ENCODE measurements at regions not wholly inside any gene's neighbourhood (a gene's known extent, or its start where the extent isn't known, plus 50 kb on each side); places are given as distances from the start of the nearest gene placed in this dataset.

GRCh38 chr16:9645911-9646310 is 536.3 kb downstream of the GRIN2A start:
- Histone ChIP-seq H3K9me3 (replicated peaks in 1 of 2; ENCODE audit: control insufficient read depth in 2 of 2, insufficient read depth in 1 of 2, low read depth in 1 of 2, low read length in 2 of 2) (no peaks in the 10 kb centered on the region), H2AFZ (ENCODE audit: low read length) (no peak overlapping the region), H3K18ac (ENCODE audit: low read length) (no peak overlapping the region), H3K36me3 (replicated peaks in 1 of 2; ENCODE audit: control insufficient read depth in 2 of 2, insufficient read depth in 2 of 2, low read length in 2 of 2) (no peaks in the 10 kb centered on the region), H3K4me2 (ENCODE audit: insufficient read depth, low read length, poor library complexity, severe bottlenecking) (no peak overlapping the region), H2BK5ac (ENCODE audit: low read length) (no peak overlapping the region), H3K4me3 (ENCODE audit: low read length in 2 of 2) (no peak overlapping the region), H2AK5ac (ENCODE audit: low read depth, low read length) (no peak overlapping the region), H4K91ac (ENCODE audit: low read depth, low read length, poor library complexity) (no peak overlapping the region), H2BK120ac (ENCODE audit: low read depth, low read length) (no peak overlapping the region), H3K4me1 (ENCODE audit: control insufficient read depth in 2 of 2, insufficient read depth in 1 of 2, low read depth in 1 of 2, low read length in 2 of 2) (peaks cover 0 to 1% of the 10 kb centered on the region in 2 donors), H3K4ac (ENCODE audit: low read length) (no peak overlapping the region), H3K27me3 (ENCODE audit: control insufficient read depth in 3 of 3, insufficient read depth in 3 of 3, low read depth in 1 of 3, low read length in 3 of 3) (no peaks in the 10 kb centered on the region), H3K14ac (ENCODE audit: low read length) (no peak overlapping the region), H3K9ac (ENCODE audit: low read depth, low read length, poor library complexity) (no peak overlapping the region), H4K8ac (ENCODE audit: low read depth, low read length) (no peak overlapping the region), H2BK15ac (ENCODE audit: low read length) (no peak overlapping the region), H2BK12ac (ENCODE audit: low read length) (no peak overlapping the region), H3K27ac (replicated peaks; ENCODE audit: low read length) (no peak overlapping the region), H3K79me1 (ENCODE audit: low read depth, low read length) (no peaks in the 10 kb centered on the region), H3K23ac (ENCODE audit: low read depth, low read length, poor library complexity) (no peak overlapping the region)
- WGBS, 2 donors (ENCODE audit: extremely low coverage in 2 of 2, insufficient read length in 2 of 2, insufficient replicate concordance in 1 of 2), result no CpG with 5 or more reads among the region's 3 CpGs
- DNase-seq (ENCODE audit: low spot score), result no peak

GRCh38 chr16:9647981-9648701 is 534.1 kb downstream of the GRIN2A start:
- Histone ChIP-seq H4K8ac (ENCODE audit: low read depth, low read length) (no peak overlapping the region), H3K9ac (ENCODE audit: low read depth, low read length, poor library complexity) (no peak overlapping the region), H4K91ac (ENCODE audit: low read depth, low read length, poor library complexity) (no peak overlapping the region), H3K18ac (ENCODE audit: low read length) (no peak overlapping the region), H3K79me1 (ENCODE audit: low read depth, low read length) (no peaks in the 10 kb centered on the region), H2BK5ac (ENCODE audit: low read length) (no peak overlapping the region), H3K4me1 (ENCODE audit: control insufficient read depth in 2 of 2, insufficient read depth in 1 of 2, low read depth in 1 of 2, low read length in 2 of 2) (peaks cover 0 to 1% of the 10 kb centered on the region in 2 donors), H3K14ac (ENCODE audit: low read length) (peak overlapping the region; percentile 48), H3K4me2 (ENCODE audit: insufficient read depth, low read length, poor library complexity, severe bottlenecking) (no peak overlapping the region), H2BK12ac (ENCODE audit: low read length) (no peak overlapping the region), H3K23ac (ENCODE audit: low read depth, low read length, poor library complexity) (no peak overlapping the region), H2BK120ac (ENCODE audit: low read depth, low read length) (no peak overlapping the region), H3K27me3 (ENCODE audit: control insufficient read depth in 3 of 3, insufficient read depth in 3 of 3, low read depth in 1 of 3, low read length in 3 of 3) (no peaks in the 10 kb centered on the region), H3K36me3 (replicated peaks in 1 of 2; ENCODE audit: control insufficient read depth in 2 of 2, insufficient read depth in 2 of 2, low read length in 2 of 2) (no peaks in the 10 kb centered on the region), H2AK5ac (ENCODE audit: low read depth, low read length) (peak overlapping the region; percentile 27), H3K9me3 (replicated peaks in 1 of 2; ENCODE audit: control insufficient read depth in 2 of 2, insufficient read depth in 1 of 2, low read depth in 1 of 2, low read length in 2 of 2) (no peaks in the 10 kb centered on the region), H2AFZ (ENCODE audit: low read length) (no peak overlapping the region), H3K27ac (replicated peaks; ENCODE audit: low read length) (no peak overlapping the region), H3K4ac (ENCODE audit: low read length) (no peak overlapping the region), H3K4me3 (ENCODE audit: low read length in 2 of 2) (no peak overlapping the region), H2BK15ac (ENCODE audit: low read length) (no peak overlapping the region)
- WGBS, 2 donors (ENCODE audit: extremely low coverage in 2 of 2, insufficient read length in 2 of 2, insufficient replicate concordance in 1 of 2), result no CpG with 5 or more reads among the region's 7 CpGs
- DNase-seq (ENCODE audit: low spot score), result peak; percentile 21

DNA sequence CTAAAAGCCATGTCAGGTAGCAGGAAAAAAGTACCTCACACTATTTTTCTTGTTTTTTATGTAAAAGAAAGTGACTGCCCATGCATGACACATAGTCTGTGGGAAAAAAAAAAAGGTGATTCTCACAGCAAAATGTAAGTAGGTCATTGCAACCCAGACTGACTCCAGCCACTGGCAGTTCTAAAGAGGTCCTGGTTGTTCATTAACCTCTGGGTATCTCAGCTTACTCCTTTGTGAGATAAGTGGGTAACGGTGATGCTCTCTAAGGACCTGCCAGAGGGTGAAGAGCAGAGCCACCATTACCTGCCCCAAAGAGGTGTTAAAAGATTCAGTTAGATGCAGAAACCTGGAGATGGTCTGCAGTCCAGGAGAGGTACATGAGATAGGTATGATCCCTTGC is 531.9 kb downstream of the GRIN2A start:
- Histone ChIP-seq H3K4me3 (ENCODE audit: low read length in 2 of 2) (no peak overlapping the region), H4K8ac (ENCODE audit: low read depth, low read length) (no peak overlapping the region), H3K4ac (ENCODE audit: low read length) (no peak overlapping the region), H2AFZ (ENCODE audit: low read length) (no peak overlapping the region), H3K4me2 (ENCODE audit: insufficient read depth, low read length, poor library complexity, severe bottlenecking) (no peak overlapping the region), H3K23ac (ENCODE audit: low read depth, low read length, poor library complexity) (no peak overlapping the region), H3K14ac (ENCODE audit: low read length) (no peak overlapping the region), H3K4me1 (ENCODE audit: control insufficient read depth in 2 of 2, insufficient read depth in 1 of 2, low read depth in 1 of 2, low read length in 2 of 2) (peaks cover 0 to 4% of the 10 kb centered on the region in 2 donors), H2AK5ac (ENCODE audit: low read depth, low read length) (no peak overlapping the region), H2BK120ac (ENCODE audit: low read depth, low read length) (no peak overlapping the region), H2BK5ac (ENCODE audit: low read length) (no peak overlapping the region), H2BK15ac (ENCODE audit: low read length) (no peak overlapping the region), H3K27me3 (ENCODE audit: control insufficient read depth in 3 of 3, insufficient read depth in 3 of 3, low read depth in 1 of 3, low read length in 3 of 3) (no peaks in the 10 kb centered on the region), H3K27ac (replicated peaks; ENCODE audit: low read length) (no peak overlapping the region), H3K79me1 (ENCODE audit: low read depth, low read length) (no peaks in the 10 kb centered on the region), H3K9me3 (replicated peaks in 1 of 2; ENCODE audit: control insufficient read depth in 2 of 2, insufficient read depth in 1 of 2, low read depth in 1 of 2, low read length in 2 of 2) (no peaks in the 10 kb centered on the region), H3K18ac (ENCODE audit: low read length) (no peak overlapping the region), H2BK12ac (ENCODE audit: low read length) (no peak overlapping the region), H3K9ac (ENCODE audit: low read depth, low read length, poor library complexity) (no peak overlapping the region), H4K91ac (ENCODE audit: low read depth, low read length, poor library complexity) (no peak overlapping the region), H3K36me3 (replicated peaks in 1 of 2; ENCODE audit: control insufficient read depth in 2 of 2, insufficient read depth in 2 of 2, low read length in 2 of 2) (no peaks in the 10 kb centered on the region)
- no CpG with 5 or more reads among the region's 1 CpG for WGBS, 2 donors (ENCODE audit: extremely low coverage in 2 of 2, insufficient read length in 2 of 2, insufficient replicate concordance in 1 of 2)
- DNase-seq (ENCODE audit: low spot score), result no peak

GRCh38 chr16:9655051-9655450 is 527.2 kb downstream of the GRIN2A start:
- Histone ChIP-seq H2AK5ac (ENCODE audit: low read depth, low read length) (no peak overlapping the region), H2BK120ac (ENCODE audit: low read depth, low read length) (no peak overlapping the region), H4K8ac (ENCODE audit: low read depth, low read length) (no peak overlapping the region), H3K14ac (ENCODE audit: low read length) (no peak overlapping the region), H3K18ac (ENCODE audit: low read length) (no peak overlapping the region), H2BK5ac (ENCODE audit: low read length) (no peak overlapping the region), H3K9me3 (replicated peaks in 1 of 2; ENCODE audit: control insufficient read depth in 2 of 2, insufficient read depth in 1 of 2, low read depth in 1 of 2, low read length in 2 of 2) (no peaks in the 10 kb centered on the region), H3K4me3 (ENCODE audit: low read length in 2 of 2) (no peak overlapping the region), H3K4ac (ENCODE audit: low read length) (no peak overlapping the region), H3K79me1 (ENCODE audit: low read depth, low read length) (no peaks in the 10 kb centered on the region), H3K4me2 (ENCODE audit: insufficient read depth, low read length, poor library complexity, severe bottlenecking) (no peak overlapping the region), H2BK15ac (ENCODE audit: low read length) (no peak overlapping the region), H3K27me3 (ENCODE audit: control insufficient read depth in 3 of 3, insufficient read depth in 3 of 3, low read depth in 1 of 3, low read length in 3 of 3) (no peaks in the 10 kb centered on the region), H3K23ac (ENCODE audit: low read depth, low read length, poor library complexity) (no peak overlapping the region), H2AFZ (ENCODE audit: low read length) (no peak overlapping the region), H3K9ac (ENCODE audit: low read depth, low read length, poor library complexity) (no peak overlapping the region), H3K4me1 (ENCODE audit: control insufficient read depth in 2 of 2, insufficient read depth in 1 of 2, low read depth in 1 of 2, low read length in 2 of 2) (peaks cover 0 to 2% of the 10 kb centered on the region in 2 donors), H3K36me3 (replicated peaks in 1 of 2; ENCODE audit: control insufficient read depth in 2 of 2, insufficient read depth in 2 of 2, low read length in 2 of 2) (no peaks in the 10 kb centered on the region), H4K91ac (ENCODE audit: low read depth, low read length, poor library complexity) (no peak overlapping the region), H3K27ac (replicated peaks; ENCODE audit: low read length) (no peak overlapping the region), H2BK12ac (ENCODE audit: low read length) (no peak overlapping the region)
- WGBS, 2 donors (ENCODE audit: extremely low coverage in 2 of 2, insufficient read length in 2 of 2, insufficient replicate concordance in 1 of 2), result no CpG with 5 or more reads among the region's 5 CpGs
- DNase-seq (ENCODE audit: low spot score), result no peak

All from neuronal stem cell (in vitro differentiated cells).